Calu3 (cell line): ENCODE measurements at regions not wholly inside any gene's neighbourhood (a gene's known extent, or its start where the extent isn't known, plus 50 kb on each side); places are given as distances from the start of the nearest gene placed in this dataset.
"Not testable (repeated sequence)": the region's sequence is repeated elsewhere in the genome, so short reads cannot be mapped to it uniquely, and the experiment has no call there.

Source experiments
- BruUV-seq: library from RNA; stranded (reverse); fragments of 400-500 nt; replicated peaks from 2 replicates; lab custom pipeline; 2021; lab: Mats Ljungman, UMichigan
- CTCF ChIA-PET: fragments of 300-600 bp; sonication (Branson Sonifier 250); formaldehyde crosslinking; loops from one replicate; lab custom pipeline; 2022; ENCODE audit warnings: antibody characterized with exemption; lab: Charles Lee
- DNase-seq: peaks from one replicate; pipeline ENCODE4 v3.0.0; 2022
- H3K27ac Mint-ChIP-seq: one replicate; pipeline ENCODE4 v1.8.0; 2022; ENCODE audit warnings: mixed read lengths; ENCODE audit not compliant: unreplicated experiment
- H3K27me3 Mint-ChIP-seq: one replicate; pipeline ENCODE4 v1.8.0; 2022; ENCODE audit warnings: mixed read lengths; ENCODE audit not compliant: unreplicated experiment
- H3K36me3 Mint-ChIP-seq: one replicate; pipeline ENCODE4 v1.8.0; 2022; ENCODE audit warnings: mild to moderate bottlenecking, moderate library complexity, mixed read lengths; ENCODE audit not compliant: insufficient read depth, unreplicated experiment
- H3K4me1 Mint-ChIP-seq: one replicate; pipeline ENCODE4 v1.8.0; 2022; ENCODE audit warnings: mild to moderate bottlenecking, low read depth, mixed read lengths; ENCODE audit not compliant: unreplicated experiment
- H3K4me3 Mint-ChIP-seq: one replicate; pipeline ENCODE4 v1.8.0; 2022; ENCODE audit warnings: mild to moderate bottlenecking, low read depth, moderate library complexity, mixed read lengths; ENCODE audit not compliant: unreplicated experiment
- H3K9me3 Mint-ChIP-seq: one replicate; pipeline ENCODE4 v1.8.0; 2022; ENCODE audit warnings: low read depth, mixed read lengths; ENCODE audit not compliant: unreplicated experiment
- CTCF ChIP-seq: fragments of 200-600 bp; IDR thresholded peaks from one replicate; pipeline ENCODE4 v1.8.0; 2022; ENCODE audit warnings: antibody characterized with exemption; ENCODE audit not compliant: unreplicated experiment
- intact Hi-C: fragments of 100-400 bp; cut with micrococcal nuclease; formaldehyde crosslinking; loops from one replicate; pipeline ENCODE4 v1.10.0; 2022; ENCODE audit not compliant: unreplicated experiment

- Mint-ChIP-seq H3K4me1 (no peaks in the 10 kb centered on the region), H3K27ac (no peak overlapping the region), H3K4me3 (no peak overlapping the region), H3K36me3 (no peaks in the 10 kb centered on the region), H3K9me3 (peaks cover 26% of the 10 kb centered on the region), H3K27me3 (no peaks in the 10 kb centered on the region)
- CTCF ChIA-PET: no interaction called here
- DNase-seq: no peak
- intact Hi-C loops: no loop called here
- BruUV-seq: no TSS peak
- TF ChIP-seq CTCF: no peak
Observed at GRCh38 chr16:60648290-60648689, 1387.9 kb downstream of the CDH8 start.

- H3K27me3 Mint-ChIP-seq, CTCF ChIA-PET, DNase-seq, H3K36me3 Mint-ChIP-seq, BruUV-seq, H3K4me3 Mint-ChIP-seq, H3K4me1 Mint-ChIP-seq, H3K27ac Mint-ChIP-seq, intact Hi-C loops: not testable (repeated sequence)
- peaks cover 20% of the 10 kb centered on the region for H3K9me3 Mint-ChIP-seq
Observed at GRCh38 chr16:60647388-60647787, 1388.8 kb downstream of the CDH8 start.

GRCh38 chr16:60646631-60647030 lies 1389.6 kb downstream of the CDH8 start:
- no peaks in the 10 kb centered on the region for H3K4me1 Mint-ChIP-seq
- no peak overlapping the region for H3K4me3 Mint-ChIP-seq
- intact Hi-C loops: no loop called here
- no peaks in the 10 kb centered on the region for H3K36me3 Mint-ChIP-seq
- H3K27me3 Mint-ChIP-seq: no peaks in the 10 kb centered on the region
- no peak for TF ChIP-seq CTCF
- CTCF ChIA-PET: no interaction called here
- no TSS peak for BruUV-seq
- DNase-seq: no peak
- peaks cover 23% of the 10 kb centered on the region for H3K9me3 Mint-ChIP-seq
- no peak overlapping the region for H3K27ac Mint-ChIP-seq

GRCh38 chr16:60645541-60645940 lies 1390.7 kb downstream of the CDH8 start:
- no peak overlapping the region for H3K4me3 Mint-ChIP-seq
- H3K27ac Mint-ChIP-seq: no peak overlapping the region
- CTCF ChIA-PET: no interaction called here
- peaks cover 25% of the 10 kb centered on the region for H3K9me3 Mint-ChIP-seq
- no peaks in the 10 kb centered on the region for H3K4me1 Mint-ChIP-seq
- TF ChIP-seq CTCF: no peak
- no peak for DNase-seq
- BruUV-seq: no TSS peak
- H3K36me3 Mint-ChIP-seq: no peaks in the 10 kb centered on the region
- no peaks in the 10 kb centered on the region for H3K27me3 Mint-ChIP-seq
- intact Hi-C loops: no loop called here

- BruUV-seq: no TSS peak
- Mint-ChIP-seq H3K27ac (no peak overlapping the region), H3K4me1 (no peaks in the 10 kb centered on the region), H3K27me3 (no peaks in the 10 kb centered on the region), H3K4me3 (no peak overlapping the region), H3K36me3 (no peaks in the 10 kb centered on the region), H3K9me3 (peaks cover 19% of the 10 kb centered on the region)
- CTCF ChIA-PET: no interaction called here
- DNase-seq: no peak
- no peak for TF ChIP-seq CTCF
- intact Hi-C loops: no loop called here
Observed at GRCh38 chr16:60642956-60643355, 1393.3 kb downstream of the CDH8 start.
